ENCODE measurements at regions not wholly inside any gene's neighbourhood (a gene's known extent, or its start where the extent isn't known, plus 50 kb on each side); places are given as distances from the start of the nearest gene placed in this dataset.

DNA sequence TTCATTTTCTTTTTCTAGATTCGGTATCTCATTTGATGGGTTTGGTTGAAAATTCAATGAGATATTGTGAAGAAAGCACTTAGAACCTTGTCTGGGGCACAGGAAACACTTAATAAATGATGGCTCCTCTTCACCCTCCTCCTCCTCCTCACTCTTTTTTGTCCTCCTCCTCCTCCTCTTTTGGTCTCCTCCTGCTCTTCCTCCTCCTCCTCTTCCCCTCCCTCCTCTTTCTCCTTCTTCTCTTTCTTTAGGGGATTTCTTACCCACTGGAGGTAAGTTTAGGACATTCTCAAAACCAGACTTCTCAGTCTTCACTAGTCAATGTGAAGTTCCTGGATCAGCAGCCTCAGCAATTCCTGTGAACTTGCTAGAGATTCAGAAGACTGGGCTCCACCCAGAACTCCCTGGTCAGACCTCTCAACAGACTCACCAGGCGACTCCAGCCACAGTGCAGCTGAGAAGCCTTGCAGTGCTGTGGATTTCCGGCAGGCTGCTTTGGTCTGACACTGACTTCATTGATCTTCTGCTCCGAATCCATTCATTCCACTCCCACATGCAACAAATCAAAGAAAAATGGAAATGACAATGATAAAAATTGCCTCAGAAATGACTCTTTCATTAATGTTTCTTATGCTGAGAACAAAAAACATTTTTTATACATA lies 368.6 kb upstream of the B3GAT1 start:
- TF ChIP-seq, protein P1, sequence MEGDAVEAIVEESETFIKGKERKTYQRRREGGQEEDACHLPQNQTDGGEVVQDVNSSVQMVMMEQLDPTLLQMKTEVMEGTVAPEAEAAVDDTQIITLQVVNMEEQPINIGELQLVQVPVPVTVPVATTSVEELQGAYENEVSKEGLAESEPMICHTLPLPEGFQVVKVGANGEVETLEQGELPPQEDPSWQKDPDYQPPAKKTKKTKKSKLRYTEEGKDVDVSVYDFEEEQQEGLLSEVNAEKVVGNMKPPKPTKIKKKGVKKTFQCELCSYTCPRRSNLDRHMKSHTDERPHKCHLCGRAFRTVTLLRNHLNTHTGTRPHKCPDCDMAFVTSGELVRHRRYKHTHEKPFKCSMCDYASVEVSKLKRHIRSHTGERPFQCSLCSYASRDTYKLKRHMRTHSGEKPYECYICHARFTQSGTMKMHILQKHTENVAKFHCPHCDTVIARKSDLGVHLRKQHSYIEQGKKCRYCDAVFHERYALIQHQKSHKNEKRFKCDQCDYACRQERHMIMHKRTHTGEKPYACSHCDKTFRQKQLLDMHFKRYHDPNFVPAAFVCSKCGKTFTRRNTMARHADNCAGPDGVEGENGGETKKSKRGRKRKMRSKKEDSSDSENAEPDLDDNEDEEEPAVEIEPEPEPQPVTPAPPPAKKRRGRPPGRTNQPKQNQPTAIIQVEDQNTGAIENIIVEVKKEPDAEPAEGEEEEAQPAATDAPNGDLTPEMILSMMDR (conservative IDR thresholded peaks at IDR 0.05) = no peak
- no peak for TF ChIP-seq EZH2 (IDR thresholded peaks at IDR 0.05; ENCODE audit: low read depth)
